Right lobe of liver (tissue), 6 donors: ENCODE measurements at regions not wholly inside any gene's neighbourhood (a gene's known extent, or its start where the extent isn't known, plus 50 kb on each side); places are given as distances from the start of the nearest gene placed in this dataset.
A peak's percentile ranks its signal among the peaks of the same experiment; 100 is the strongest.

Experiments used
- ATAC-seq, 4 donors: fragments of 200-7000 bp; cut with Tn5 transposase; one replicate each; pipeline ENCODE4 v1.9.1; 2020; ENCODE audit warnings: mild to moderate bottlenecking in 4 of 4, moderate library complexity in 4 of 4
- DNase-seq, 3 donors: peaks; one replicate each; pipeline ENCODE4 v3.0.0-alpha.2; 2020
- H3K27ac ChIP-seq, 3 donors: fragments of 200-600 bp; one replicate each; pipeline ENCODE4 v1.8.0; 2022
- H3K27me3 ChIP-seq, 2 donors: fragments of 200-600 bp; one replicate each; pipeline ENCODE4 v1.8.0; 2022
- H3K36me3 ChIP-seq, 4 donors: fragments of 200-600 bp; sonication (generic) in 1 of 4; one replicate each; pipeline versions ENCODE4 v1.5.1 to v1.8.0; 2017 to 2022; ENCODE audit warnings: control low read depth in 1 of 4
- H3K4me1 ChIP-seq, 4 donors: fragments of 200-600 bp; sonication (generic) in 1 of 4; one replicate each; pipeline versions ENCODE4 v1.5.1 to v1.8.0; 2017 to 2022; ENCODE audit warnings: control low read depth in 1 of 4
- H3K4me3 ChIP-seq, 3 donors: fragments of 200-600 bp; one replicate each; pipeline ENCODE4 v1.8.0; 2022
- H3K9me3 ChIP-seq, 4 donors: fragments of 200-600 bp; sonication (generic) in 1 of 4; one replicate each; pipeline versions ENCODE4 v1.5.1 to v1.8.0; 2017 to 2022; ENCODE audit warnings: control low read depth in 1 of 4
- POLR2A ChIP-seq: fragments of 450-650 bp; IDR thresholded peaks from one replicate; pipeline ENCODE4 v1.6.1; 2017; ENCODE audit warnings: antibody characterized with exemption, mild to moderate bottlenecking
- WGBS: methylation state at CpG from one replicate; pipeline ENCODE4 v1.1.6; 2018; ENCODE audit warnings: low coverage, low lambda C conversion rate; ENCODE audit not compliant: insufficient coverage; ENCODE audit errors: missing lambda C conversion rate; 5-methylcytosine and 5-hydroxymethylcytosine counted together
- intact Hi-C, 2 donors: fragments of 100-400 bp; cut with DNase I; formaldehyde crosslinking; loops; one replicate each; pipeline versions ENCODE4 v1.11.2 to v1.14.1; 2022
- TF ChIP-seq, protein P1 (sequence below), 4 donors: fragments of 200-600 bp in 3 of 4; fragments of 450-650 bp in 1 of 4; IDR thresholded peaks; one replicate each; pipeline versions ENCODE4 v1.5.1 to v1.8.0; 2016 to 2022; ENCODE audit warnings: antibody characterized with exemption in 4 of 4, mild to moderate bottlenecking in 2 of 4
- donor health status: DM: no; HTN: yes; CAD: no.
- donor health status: DM: no; HTN: no; CAD: no.
- donor health status: DM: no; HTN: no; CAD: no.
- donor health status: DM: no; HTN: yes; CAD: no.
- donor health status: DM: no; HTN: yes; CAD: no.

DNA sequence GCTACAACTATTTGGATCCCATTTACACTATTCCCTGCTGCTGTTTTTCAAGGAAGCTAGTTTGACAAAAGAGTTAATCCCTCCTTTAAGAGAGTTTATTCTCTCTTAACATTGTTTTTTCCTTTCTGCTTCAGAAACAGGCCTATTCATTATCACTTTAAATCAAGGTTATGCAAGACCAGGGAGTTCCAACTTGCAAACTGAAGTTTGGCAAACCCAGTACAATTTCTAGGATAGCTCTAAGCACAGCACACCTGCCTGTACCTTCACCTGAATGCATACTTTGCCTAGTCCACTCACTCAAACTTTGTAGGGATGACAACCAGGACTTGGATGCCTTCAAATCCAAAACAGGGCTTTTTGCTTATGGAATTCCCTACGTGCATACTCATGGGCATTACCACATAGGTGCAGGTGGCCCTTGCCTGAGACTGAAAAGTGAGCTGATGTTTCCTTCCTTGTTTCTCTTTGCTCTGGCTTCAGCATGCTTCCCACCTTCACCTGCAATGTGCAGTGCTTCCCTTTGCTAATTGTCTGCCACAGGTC lies 193.8 kb upstream of the MMADHC start:
- no peak for TF ChIP-seq POLR2A
- TF ChIP-seq, protein P1, sequence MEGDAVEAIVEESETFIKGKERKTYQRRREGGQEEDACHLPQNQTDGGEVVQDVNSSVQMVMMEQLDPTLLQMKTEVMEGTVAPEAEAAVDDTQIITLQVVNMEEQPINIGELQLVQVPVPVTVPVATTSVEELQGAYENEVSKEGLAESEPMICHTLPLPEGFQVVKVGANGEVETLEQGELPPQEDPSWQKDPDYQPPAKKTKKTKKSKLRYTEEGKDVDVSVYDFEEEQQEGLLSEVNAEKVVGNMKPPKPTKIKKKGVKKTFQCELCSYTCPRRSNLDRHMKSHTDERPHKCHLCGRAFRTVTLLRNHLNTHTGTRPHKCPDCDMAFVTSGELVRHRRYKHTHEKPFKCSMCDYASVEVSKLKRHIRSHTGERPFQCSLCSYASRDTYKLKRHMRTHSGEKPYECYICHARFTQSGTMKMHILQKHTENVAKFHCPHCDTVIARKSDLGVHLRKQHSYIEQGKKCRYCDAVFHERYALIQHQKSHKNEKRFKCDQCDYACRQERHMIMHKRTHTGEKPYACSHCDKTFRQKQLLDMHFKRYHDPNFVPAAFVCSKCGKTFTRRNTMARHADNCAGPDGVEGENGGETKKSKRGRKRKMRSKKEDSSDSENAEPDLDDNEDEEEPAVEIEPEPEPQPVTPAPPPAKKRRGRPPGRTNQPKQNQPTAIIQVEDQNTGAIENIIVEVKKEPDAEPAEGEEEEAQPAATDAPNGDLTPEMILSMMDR (IDR thresholded peaks at IDR 0.05): no peak
- peaks cover 0 to 4% (median 0%) of the 10 kb centered on the region in 4 donors for H3K4me1 ChIP-seq
- no peaks in the 10 kb centered on the region for H3K9me3 ChIP-seq
- H3K27ac ChIP-seq: no peak overlapping the region
- no peak for DNase-seq
- H3K36me3 ChIP-seq: no peaks in the 10 kb centered on the region
- intact Hi-C loops: no loop called here
- peak in 2 of 4 donors; percentile 17 to 63 for ATAC-seq
- no peak overlapping the region for H3K4me3 ChIP-seq
- no peaks in the 10 kb centered on the region for H3K27me3 ChIP-seq
- WGBS: 57% methylated on average over 1 of the region's 1 CpG

GRCh38 chr2:149773006-149773405 lies 185.4 kb upstream of the MMADHC start:
- Histone ChIP-seq H3K27me3 (no peaks in the 10 kb centered on the region), H3K36me3 (no peaks in the 10 kb centered on the region), H3K9me3 (no peaks in the 10 kb centered on the region), H3K27ac (no peak overlapping the region), H3K4me1 (no peaks in the 10 kb centered on the region), H3K4me3 (no peak overlapping the region)
- intact Hi-C loops: no loop called here
- WGBS: 42% methylated on average over 1 of the region's 1 CpG
- ATAC-seq (no peak), DNase-seq (no peak)
- TF ChIP-seq, protein P1 (IDR thresholded peaks at IDR 0.05): no peak
- no peak for TF ChIP-seq POLR2A

DNA sequence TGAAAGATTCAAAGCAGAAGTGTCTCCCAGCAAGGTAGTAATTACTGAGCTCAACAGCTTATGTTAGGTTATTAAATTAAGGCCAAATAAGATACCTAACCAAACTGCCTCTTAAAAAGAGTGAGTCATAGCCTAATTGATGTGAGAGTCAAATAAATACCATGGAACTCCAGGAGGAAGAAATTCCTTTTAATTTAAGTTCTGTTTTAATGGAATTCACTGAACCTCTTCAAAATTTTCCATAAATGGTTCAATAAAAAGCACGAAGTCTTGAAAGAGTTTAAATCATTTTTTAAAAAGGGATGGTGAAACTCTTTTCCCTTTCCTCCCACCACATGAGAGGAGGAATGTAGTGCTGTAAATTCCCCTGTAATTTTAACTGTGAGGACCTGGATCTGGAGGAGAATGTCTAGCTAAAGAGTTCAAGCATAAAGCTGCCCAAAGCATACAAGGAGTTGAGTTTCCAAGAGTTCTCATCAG lies 180.8 kb upstream of the MMADHC start:
- H3K36me3 ChIP-seq: no peaks in the 10 kb centered on the region
- H3K4me3 ChIP-seq: no peak overlapping the region
- 46% methylated on average over 1 of the region's 1 CpG for WGBS
- ATAC-seq (no peak), DNase-seq (no peak)
- no peak overlapping the region for H3K27ac ChIP-seq
- H3K27me3 ChIP-seq: no peaks in the 10 kb centered on the region
- TF ChIP-seq POLR2A: no peak
- TF ChIP-seq, protein P1 (IDR thresholded peaks at IDR 0.05): no peak
- H3K4me1 ChIP-seq: no peaks in the 10 kb centered on the region
- intact Hi-C loops: no loop called here
- H3K9me3 ChIP-seq: no peaks in the 10 kb centered on the region

DNA sequence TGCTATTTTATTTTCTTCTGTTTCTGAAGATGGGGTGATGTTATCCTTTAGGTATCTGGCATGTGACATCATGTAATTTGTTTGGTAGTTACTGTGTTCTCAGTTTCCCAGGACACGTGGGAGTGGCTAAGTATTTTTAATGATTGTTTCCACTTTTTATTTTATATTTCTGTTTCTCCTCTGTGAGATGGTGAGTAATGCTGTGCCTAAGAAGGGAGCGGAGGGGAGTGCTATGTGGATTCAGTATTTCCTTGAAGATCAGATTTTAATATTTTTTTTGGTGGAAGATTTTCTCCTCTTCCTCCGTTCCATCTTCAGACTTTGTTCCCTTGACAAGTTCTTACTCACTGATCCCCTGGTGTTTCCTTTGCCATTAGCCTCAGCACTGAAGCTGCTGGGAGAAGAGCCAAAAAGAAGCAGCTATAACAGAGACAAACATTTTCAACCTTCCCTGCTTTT lies 180.0 kb upstream of the MMADHC start:
- WGBS: 65% methylated on average over 3 of the region's 3 CpGs
- Histone ChIP-seq H3K36me3 (no peaks in the 10 kb centered on the region), H3K27me3 (no peaks in the 10 kb centered on the region), H3K27ac (no peak overlapping the region), H3K4me1 (no peaks in the 10 kb centered on the region), H3K4me3 (peak overlapping the region in 1 of 3 donors; percentile 3), H3K9me3 (no peaks in the 10 kb centered on the region)
- DNase-seq (no peak), ATAC-seq (no peak)
- TF ChIP-seq, protein P1 (IDR thresholded peaks at IDR 0.05): no peak
- TF ChIP-seq POLR2A: no peak
- intact Hi-C loops: no loop called here

DNA sequence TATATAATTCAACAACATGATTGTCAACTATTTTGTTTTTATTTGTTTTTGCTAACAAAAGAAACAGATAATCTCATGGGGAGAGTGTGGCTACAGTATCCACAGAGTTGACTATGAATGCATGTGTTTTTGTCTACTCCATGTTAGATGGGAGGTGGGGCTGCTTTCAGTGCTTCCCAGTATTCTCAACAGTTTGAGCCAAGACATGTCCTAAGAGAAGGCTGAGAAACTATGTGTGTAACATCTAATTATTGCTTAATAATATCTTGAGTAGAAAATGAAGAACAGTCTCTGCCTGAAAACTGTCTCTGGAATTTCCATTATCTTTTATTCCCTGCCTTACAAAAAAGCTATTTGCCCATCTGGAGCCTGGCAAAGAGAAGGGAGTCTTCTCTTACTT lies 178.8 kb upstream of the MMADHC start:
- Histone ChIP-seq H3K4me3 (no peak overlapping the region), H3K9me3 (no peaks in the 10 kb centered on the region), H3K27ac (no peak overlapping the region), H3K4me1 (no peaks in the 10 kb centered on the region), H3K27me3 (no peaks in the 10 kb centered on the region), H3K36me3 (no peaks in the 10 kb centered on the region)
- DNase-seq: no peak
- TF ChIP-seq, protein P1 (IDR thresholded peaks at IDR 0.05): no peak
- TF ChIP-seq POLR2A: no peak
- ATAC-seq: no peak
- intact Hi-C loops: no loop called here
